ENCODE measurements at regions not wholly inside any gene's neighbourhood (a gene's known extent, or its start where the extent isn't known, plus 50 kb on each side); places are given as distances from the start of the nearest gene placed in this dataset.

GRCh38 chr13:97752961-97753668, 200.4 kb upstream of the IPO5 start:
- TF ChIP-seq CSDC2 (CRISPR knock-in tag; IDR thresholded peaks at IDR 0.05) (no peak), PPARA (CRISPR knock-in tag; IDR thresholded peaks at IDR 0.05; ENCODE audit: borderline replicate concordance) (no peak), ZFP30 (CRISPR knock-in tag; IDR thresholded peaks at IDR 0.05) (no peak), BACH2 (CRISPR knock-in tag; IDR thresholded peaks at IDR 0.05; ENCODE audit: borderline replicate concordance) (no peak), PATZ1 (CRISPR knock-in tag; IDR thresholded peaks at IDR 0.05; ENCODE audit: borderline replicate concordance) (no peak), ZNF8 (CRISPR knock-in tag; IDR thresholded peaks at IDR 0.05) (no peak), GLIS3 (CRISPR knock-in tag; IDR thresholded peaks at IDR 0.05) (no peak), TOX (CRISPR knock-in tag; IDR thresholded peaks at IDR 0.05; ENCODE audit: borderline replicate concordance) (no peak), CREB5 (CRISPR knock-in tag; IDR thresholded peaks at IDR 0.05; ENCODE audit: low read depth) (no peak), OSR1 (CRISPR knock-in tag; IDR thresholded peaks at IDR 0.05) (no peak), ARNTL (CRISPR knock-in tag; IDR thresholded peaks at IDR 0.05; ENCODE audit: borderline replicate concordance, low read depth) (no peak), POU6F1 (CRISPR knock-in tag; IDR thresholded peaks at IDR 0.05; ENCODE audit: borderline replicate concordance, low read depth) (no peak), RARB (CRISPR knock-in tag; IDR thresholded peaks at IDR 0.05) (no peak), ZFP3 (CRISPR knock-in tag; IDR thresholded peaks at IDR 0.05) (no peak), CSRNP3 (CRISPR knock-in tag; IDR thresholded peaks at IDR 0.05) (no peak), TSHZ2 (CRISPR knock-in tag; IDR thresholded peaks at IDR 0.05) (no peak), TCF4 (CRISPR knock-in tag; IDR thresholded peaks at IDR 0.05; ENCODE audit: borderline replicate concordance) (no peak), ISL1 (CRISPR knock-in tag; IDR thresholded peaks at IDR 0.05) (no peak), ZNF70 (CRISPR knock-in tag; IDR thresholded peaks at IDR 0.05) (no peak), ESRRG (CRISPR knock-in tag; IDR thresholded peaks at IDR 0.05) (no peak)
- ATAC-seq = no peak

GRCh38 chr13:97753942-97754670, 199.4 kb upstream of the IPO5 start:
- no peak for ATAC-seq
- TF ChIP-seq TSHZ2 (CRISPR knock-in tag; IDR thresholded peaks at IDR 0.05) = no peak
- no peak for TF ChIP-seq PPARA (CRISPR knock-in tag; IDR thresholded peaks at IDR 0.05; ENCODE audit: borderline replicate concordance)
- no peak for TF ChIP-seq CSDC2 (CRISPR knock-in tag; IDR thresholded peaks at IDR 0.05)
- no peak for TF ChIP-seq ARNTL (CRISPR knock-in tag; IDR thresholded peaks at IDR 0.05; ENCODE audit: borderline replicate concordance, low read depth)
- TF ChIP-seq RARB (CRISPR knock-in tag; IDR thresholded peaks at IDR 0.05) = no peak
- TF ChIP-seq PATZ1 (CRISPR knock-in tag; IDR thresholded peaks at IDR 0.05; ENCODE audit: borderline replicate concordance) = no peak
- no peak for TF ChIP-seq ZNF8 (CRISPR knock-in tag; IDR thresholded peaks at IDR 0.05)
- no peak for TF ChIP-seq GLIS3 (CRISPR knock-in tag; IDR thresholded peaks at IDR 0.05)
- no peak for TF ChIP-seq SNAI2 (CRISPR knock-in tag; IDR thresholded peaks at IDR 0.05)
- TF ChIP-seq CSRNP3 (CRISPR knock-in tag; IDR thresholded peaks at IDR 0.05) = no peak
- no peak for TF ChIP-seq ZC3H10 (CRISPR knock-in tag; IDR thresholded peaks at IDR 0.05)
- no peak for TF ChIP-seq ESRRG (CRISPR knock-in tag; IDR thresholded peaks at IDR 0.05)

Data from SK-N-SH treated with all-trans-retinoic acid at 6 μM for 48 hours (cell line).